Suppressor macrophage treated with lipopolysaccharide for 4 hours (primary cell): ENCODE measurements at regions not wholly inside any gene's neighbourhood (a gene's known extent, or its start where the extent isn't known, plus 50 kb on each side); places are given as distances from the start of the nearest gene placed in this dataset.

Experiments
- DNase-seq: peaks from one replicate; pipeline ENCODE4 v3.0.0-alpha.2; 2020

- no peak for DNase-seq
These were observed 442.3 kb downstream of the CDH26 start for GRCh38 chr20:60400567-60400966.

- no peak for DNase-seq
These were observed 444.2 kb downstream of the CDH26 start for GRCh38 chr20:60402189-60403058.

- DNase-seq = no peak
These were observed 445.0 kb downstream of the CDH26 start for GRCh38 chr20:60403105-60403741.

- no peak for DNase-seq
These were observed 449.0 kb downstream of the CDH26 start for GRCh38 chr20:60407011-60407771.

GRCh38 chr20:60407938-60408337 lies 449.7 kb downstream of the CDH26 start:
- DNase-seq = no peak

GRCh38 chr20:60408435-60408834 lies 450.2 kb downstream of the CDH26 start:
- DNase-seq = no peak

GRCh38 chr20:60410618-60411264 lies 452.5 kb downstream of the CDH26 start:
- no peak for DNase-seq

GRCh38 chr20:60411813-60412212 lies 453.6 kb downstream of the CDH26 start:
- DNase-seq = no peak

- DNase-seq = no peak
These were observed 462.5 kb downstream of the CDH26 start for GRCh38 chr20:60420676-60421229.

- DNase-seq = no peak
These were observed 464.6 kb downstream of the CDH26 start for GRCh38 chr20:60422848-60423247.

- no peak for DNase-seq
These were observed 466.2 kb downstream of the CDH26 start for GRCh38 chr20:60424267-60424902.

- DNase-seq = no peak
These were observed 469.3 kb downstream of the CDH26 start for GRCh38 chr20:60427516-60427915.

GRCh38 chr20:60428651-60429050 lies 470.4 kb downstream of the CDH26 start:
- no peak for DNase-seq

- DNase-seq = no peak
These were observed 472.3 kb downstream of the CDH26 start for GRCh38 chr20:60430516-60431001.

- no peak for DNase-seq
These were observed 473.1 kb downstream of the CDH26 start for GRCh38 chr20:60431349-60431748.

- DNase-seq = no peak
These were observed 479.2 kb downstream of the CDH26 start for GRCh38 chr20:60437418-60437817.

GRCh38 chr20:60446267-60447111 lies 488.3 kb downstream of the CDH26 start:
- DNase-seq = no peak

- no peak for DNase-seq
These were observed 489.5 kb downstream of the CDH26 start for GRCh38 chr20:60447703-60448102.

- DNase-seq = no peak
These were observed 495.4 kb downstream of the CDH26 start for GRCh38 chr20:60453388-60454246.

- no peak for DNase-seq
These were observed 496.3 kb downstream of the CDH26 start for GRCh38 chr20:60454491-60454890.
